GM12878 (cell line): ENCODE measurements at regions not wholly inside any gene's neighbourhood (a gene's known extent, or its start where the extent isn't known, plus 50 kb on each side); places are given as distances from the start of the nearest gene placed in this dataset.

ENCODE experiments used
- ATAC-seq: fragments of 200-7000 bp; cut with Tn5 transposase; 3 replicates; pipeline ENCODE4 v1.9.1; 2020; ENCODE audit warnings: mild to moderate bottlenecking, moderate library complexity
- BruUV-seq: library from RNA; stranded (reverse); fragments of 400-500 nt; replicated peaks from 2 replicates; lab custom pipeline; 2021; lab: Mats Ljungman, UMichigan
- CTCF ChIA-PET: fragments of 300-600 bp; sonication (Branson Sonifier 250); formaldehyde crosslinking; extraction: SDS; loops from one replicate; lab custom pipeline; 2021; ENCODE audit warnings: inconsistent platforms; lab: Yijun Ruan, JAX
- POLR2A ChIA-PET: fragments of 350-600 bp; formaldehyde crosslinking; extraction: SDS; loops from one replicate; lab custom pipeline; 2021; ENCODE audit warnings: inconsistent platforms; lab: Charles Lee
- RAD21 ChIA-PET: fragments of 300-600 bp; sonication (Branson Sonifier 250); formaldehyde crosslinking; loops from one replicate; lab custom pipeline; 2023; ENCODE audit warnings: antibody characterized with exemption; ENCODE audit not compliant: unreplicated experiment; lab: Charles Lee
- SMC1A ChIA-PET: fragments of 300-600 bp; sonication (Branson Sonifier 250); formaldehyde crosslinking; loops from one replicate; lab custom pipeline; 2023; ENCODE audit not compliant: unreplicated experiment, uncharacterized antibody; lab: Charles Lee
- DNase-seq: peaks from one replicate; pipeline ENCODE4 v3.0.0-alpha.2; 2011; ENCODE audit warnings: low read depth, low spot score
- FAIRE-seq: peaks from 3 replicates; lab custom pipeline; 2011; peaks lifted over from hg19 to GRCh38; lab: Jason Lieb, UNC
- H2AFZ ChIP-seq: 2 replicates; pipeline ENCODE4 v1.6.0; 2011; ENCODE audit warnings: low read depth, low read length, control low read depth; ENCODE audit not compliant: control insufficient read depth
- H3K27ac ChIP-seq: 2 replicates; pipeline ENCODE4 v1.5.1; 2011; ENCODE audit warnings: control low read depth; ENCODE audit not compliant: control insufficient read depth, insufficient read depth
- H3K27me3 ChIP-seq, 2 experiments: replicated peaks in 1 of 2; 2 replicates each; pipeline versions ENCODE4 v1.6.0 to v1.6.1; 2011; ENCODE audit warnings: low read length in 1 of 2; ENCODE audit not compliant: control insufficient read depth in 2 of 2, insufficient read depth in 2 of 2
- H3K36me3 ChIP-seq, 2 experiments: 2 replicates each; pipeline ENCODE4 v1.5.1; 2011; ENCODE audit warnings: low read length in 1 of 2; ENCODE audit not compliant: control insufficient read depth in 2 of 2, insufficient read depth in 2 of 2
- H3K4me1 ChIP-seq: 2 replicates; pipeline ENCODE4 v1.6.1; 2011; ENCODE audit warnings: mild to moderate bottlenecking, low read length, moderate library complexity, mixed read lengths; ENCODE audit not compliant: control insufficient read depth, insufficient read depth
- H3K4me2 ChIP-seq: 2 replicates; pipeline ENCODE4 v1.6.0; 2011; ENCODE audit warnings: control low read depth; ENCODE audit not compliant: control insufficient read depth, insufficient read depth
- H3K4me3 ChIP-seq: fragments of 200-600 bp; sonication (generic); 2 replicates; pipeline ENCODE4 v1.5.1; 2016
- H3K79me2 ChIP-seq: 2 replicates; pipeline ENCODE4 v1.6.0; 2011; ENCODE audit warnings: low read length; ENCODE audit not compliant: control insufficient read depth, insufficient read depth
- H3K9ac ChIP-seq: 2 replicates; pipeline ENCODE4 v1.8.0; 2011; ENCODE audit warnings: low read length, control low read depth, mixed read lengths; ENCODE audit not compliant: control insufficient read depth, insufficient read depth
- H3K9me3 ChIP-seq: replicated peaks from 3 replicates; pipeline ENCODE4 v1.5.1; 2011; ENCODE audit warnings: mild to moderate bottlenecking, low read length; ENCODE audit not compliant: control insufficient read depth, insufficient read depth
- H4K20me1 ChIP-seq: 2 replicates; pipeline ENCODE4 v1.6.0; 2011; ENCODE audit not compliant: control insufficient read depth, insufficient read depth
- BCL11A ChIP-seq: IDR thresholded peaks from 2 replicates; pipeline ENCODE4 v1.6.1; 2011; ENCODE audit warnings: low read depth, low read length
- CBX3 ChIP-seq: fragments of 200-600 bp; sonication (generic); IDR thresholded peaks from 2 replicates; pipeline ENCODE4 v1.6.1; 2016; ENCODE audit warnings: low read depth, borderline replicate concordance
- NFXL1 ChIP-seq: fragments of 450-650 bp; IDR thresholded peaks from 2 replicates; pipeline ENCODE4 v1.6.1; 2017; ENCODE audit warnings: antibody characterized with exemption, mild to moderate bottlenecking, borderline replicate concordance
- SPI1 ChIP-seq: IDR thresholded peaks from 2 replicates; pipeline ENCODE4 v1.6.1; 2011; ENCODE audit warnings: low read depth, mild to moderate bottlenecking, low read length, moderate library complexity, borderline replicate concordance; ENCODE audit not compliant: insufficient read depth
- ZNF274 ChIP-seq: IDR thresholded peaks from one replicate; pipeline ENCODE4 v1.8.0; 2011; ENCODE audit not compliant: insufficient read length, insufficient read depth
- in situ Hi-C: fragments of 300-500 bp; cut with MboI; formaldehyde crosslinking; loops from 9 replicates; pipeline ENCODE4 v1.14.3; 2018; ENCODE audit warnings: mixed read lengths
- intact Hi-C: fragments of 100-400 bp; cut with micrococcal nuclease; formaldehyde crosslinking; loops from one replicate; pipeline ENCODE4 v1.14.2; 2022; ENCODE audit not compliant: unreplicated experiment
- TF ChIP-seq, protein P1 (sequence below): fragments of 450-650 bp; IDR thresholded peaks from 2 replicates; pipeline ENCODE4 v1.6.1; 2017; ENCODE audit warnings: borderline replicate concordance
- TF ChIP-seq, protein P2 (sequence below): IDR thresholded peaks from 2 replicates; pipeline ENCODE4 v1.6.1; 2012; ENCODE audit warnings: low read depth, low read length, improper control_type of control experiment
- TF ChIP-seq, protein P3 (sequence below): fragments of 450-650 bp; conservative IDR thresholded peaks from 2 replicates; pipeline ENCODE4 v1.6.1; 2017; ENCODE audit warnings: mild to moderate bottlenecking, moderate library complexity
- TF ChIP-seq, protein P4 (sequence below): fragments of 450-650 bp; IDR thresholded peaks from 2 replicates; pipeline ENCODE4 v1.6.1; 2017; ENCODE audit warnings: mild to moderate bottlenecking, moderate library complexity

DNA sequence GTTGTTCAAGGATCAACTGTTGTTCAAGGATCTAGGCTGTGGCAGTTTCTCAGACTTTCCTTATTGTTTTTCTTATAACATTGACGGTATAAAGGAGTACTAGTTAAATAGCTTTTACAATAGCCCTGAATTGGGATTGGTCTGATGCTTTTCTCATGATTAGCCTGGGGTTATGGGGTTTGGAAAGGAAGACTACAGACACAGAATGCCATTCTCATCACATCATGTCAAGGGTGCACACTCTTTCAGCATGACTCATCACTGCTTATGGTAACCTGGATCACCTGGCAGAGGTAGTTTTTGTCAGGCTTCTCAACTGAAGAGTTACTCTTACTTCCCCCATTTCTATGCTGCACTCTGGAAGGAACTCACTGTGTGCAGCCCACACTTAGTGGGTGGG, 194.2 kb upstream of the NPSR1 start (continued):
- TF ChIP-seq, protein P1, sequence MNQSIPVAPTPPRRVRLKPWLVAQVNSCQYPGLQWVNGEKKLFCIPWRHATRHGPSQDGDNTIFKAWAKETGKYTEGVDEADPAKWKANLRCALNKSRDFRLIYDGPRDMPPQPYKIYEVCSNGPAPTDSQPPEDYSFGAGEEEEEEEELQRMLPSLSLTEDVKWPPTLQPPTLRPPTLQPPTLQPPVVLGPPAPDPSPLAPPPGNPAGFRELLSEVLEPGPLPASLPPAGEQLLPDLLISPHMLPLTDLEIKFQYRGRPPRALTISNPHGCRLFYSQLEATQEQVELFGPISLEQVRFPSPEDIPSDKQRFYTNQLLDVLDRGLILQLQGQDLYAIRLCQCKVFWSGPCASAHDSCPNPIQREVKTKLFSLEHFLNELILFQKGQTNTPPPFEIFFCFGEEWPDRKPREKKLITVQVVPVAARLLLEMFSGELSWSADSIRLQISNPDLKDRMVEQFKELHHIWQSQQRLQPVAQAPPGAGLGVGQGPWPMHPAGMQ: no peak
- TF ChIP-seq CBX3: no peak
- TF ChIP-seq ZNF274: no peak
- TF ChIP-seq SPI1: no peak

DNA sequence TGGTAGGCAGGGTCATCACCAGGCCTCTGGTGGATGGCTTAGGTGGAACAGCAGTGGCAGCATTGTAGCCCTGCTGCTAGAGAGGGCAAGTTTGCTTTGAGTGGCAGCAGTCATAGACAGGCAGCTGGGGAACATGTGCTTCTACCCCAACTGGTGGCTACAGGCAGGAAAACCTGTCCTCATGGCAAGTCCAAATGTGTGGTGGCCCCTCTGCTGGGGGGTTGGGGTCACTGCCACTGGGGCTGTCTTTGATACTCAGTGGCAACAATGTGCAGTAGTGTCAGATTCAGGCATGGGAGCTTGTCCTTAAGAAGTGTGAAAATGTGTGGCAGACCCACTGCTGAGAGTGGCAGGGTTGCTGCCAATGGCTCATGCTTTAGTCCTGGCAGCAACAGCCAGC, 186.2 kb upstream of the NPSR1 start:
- intact Hi-C loops (no loop called here), in situ Hi-C loops (no loop called here)
- H3K27me3 ChIP-seq: no peaks in the 10 kb centered on the region
- H3K4me2 ChIP-seq: no peak overlapping the region
- H3K27ac ChIP-seq: no peak overlapping the region
- no peak overlapping the region for H2AFZ ChIP-seq
- RAD21 ChIA-PET: no interaction called here
- CTCF ChIA-PET: no interaction called here
- H3K4me3 ChIP-seq: no peak overlapping the region
- no peaks in the 10 kb centered on the region for H3K36me3 ChIP-seq
- DNase-seq (no peak), FAIRE-seq (no peak), ATAC-seq (no peak)
- BruUV-seq: no TSS peak
- no peaks in the 10 kb centered on the region for H3K79me2 ChIP-seq
- POLR2A ChIA-PET: no interaction called here
- SMC1A ChIA-PET: no interaction called here
- no peak overlapping the region for H3K9ac ChIP-seq
- no peaks in the 10 kb centered on the region for H3K4me1 ChIP-seq
- H4K20me1 ChIP-seq: no peaks in the 10 kb centered on the region
- no peaks in the 10 kb centered on the region; the same call in 2 of the 3 replicates for H3K9me3 ChIP-seq
- TF ChIP-seq, protein P2, sequence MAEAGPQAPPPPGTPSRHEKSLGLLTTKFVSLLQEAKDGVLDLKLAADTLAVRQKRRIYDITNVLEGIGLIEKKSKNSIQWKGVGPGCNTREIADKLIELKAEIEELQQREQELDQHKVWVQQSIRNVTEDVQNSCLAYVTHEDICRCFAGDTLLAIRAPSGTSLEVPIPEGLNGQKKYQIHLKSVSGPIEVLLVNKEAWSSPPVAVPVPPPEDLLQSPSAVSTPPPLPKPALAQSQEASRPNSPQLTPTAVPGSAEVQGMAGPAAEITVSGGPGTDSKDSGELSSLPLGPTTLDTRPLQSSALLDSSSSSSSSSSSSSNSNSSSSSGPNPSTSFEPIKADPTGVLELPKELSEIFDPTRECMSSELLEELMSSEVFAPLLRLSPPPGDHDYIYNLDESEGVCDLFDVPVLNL: no peak
- TF ChIP-seq, protein P3, sequence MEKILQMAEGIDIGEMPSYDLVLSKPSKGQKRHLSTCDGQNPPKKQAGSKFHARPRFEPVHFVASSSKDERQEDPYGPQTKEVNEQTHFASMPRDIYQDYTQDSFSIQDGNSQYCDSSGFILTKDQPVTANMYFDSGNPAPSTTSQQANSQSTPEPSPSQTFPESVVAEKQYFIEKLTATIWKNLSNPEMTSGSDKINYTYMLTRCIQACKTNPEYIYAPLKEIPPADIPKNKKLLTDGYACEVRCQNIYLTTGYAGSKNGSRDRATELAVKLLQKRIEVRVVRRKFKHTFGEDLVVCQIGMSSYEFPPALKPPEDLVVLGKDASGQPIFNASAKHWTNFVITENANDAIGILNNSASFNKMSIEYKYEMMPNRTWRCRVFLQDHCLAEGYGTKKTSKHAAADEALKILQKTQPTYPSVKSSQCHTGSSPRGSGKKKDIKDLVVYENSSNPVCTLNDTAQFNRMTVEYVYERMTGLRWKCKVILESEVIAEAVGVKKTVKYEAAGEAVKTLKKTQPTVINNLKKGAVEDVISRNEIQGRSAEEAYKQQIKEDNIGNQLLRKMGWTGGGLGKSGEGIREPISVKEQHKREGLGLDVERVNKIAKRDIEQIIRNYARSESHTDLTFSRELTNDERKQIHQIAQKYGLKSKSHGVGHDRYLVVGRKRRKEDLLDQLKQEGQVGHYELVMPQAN: no peak
- no peak for TF ChIP-seq NFXL1
- no peak for TF ChIP-seq BCL11A
- no peak for TF ChIP-seq ZNF274
- TF ChIP-seq, protein P4, sequence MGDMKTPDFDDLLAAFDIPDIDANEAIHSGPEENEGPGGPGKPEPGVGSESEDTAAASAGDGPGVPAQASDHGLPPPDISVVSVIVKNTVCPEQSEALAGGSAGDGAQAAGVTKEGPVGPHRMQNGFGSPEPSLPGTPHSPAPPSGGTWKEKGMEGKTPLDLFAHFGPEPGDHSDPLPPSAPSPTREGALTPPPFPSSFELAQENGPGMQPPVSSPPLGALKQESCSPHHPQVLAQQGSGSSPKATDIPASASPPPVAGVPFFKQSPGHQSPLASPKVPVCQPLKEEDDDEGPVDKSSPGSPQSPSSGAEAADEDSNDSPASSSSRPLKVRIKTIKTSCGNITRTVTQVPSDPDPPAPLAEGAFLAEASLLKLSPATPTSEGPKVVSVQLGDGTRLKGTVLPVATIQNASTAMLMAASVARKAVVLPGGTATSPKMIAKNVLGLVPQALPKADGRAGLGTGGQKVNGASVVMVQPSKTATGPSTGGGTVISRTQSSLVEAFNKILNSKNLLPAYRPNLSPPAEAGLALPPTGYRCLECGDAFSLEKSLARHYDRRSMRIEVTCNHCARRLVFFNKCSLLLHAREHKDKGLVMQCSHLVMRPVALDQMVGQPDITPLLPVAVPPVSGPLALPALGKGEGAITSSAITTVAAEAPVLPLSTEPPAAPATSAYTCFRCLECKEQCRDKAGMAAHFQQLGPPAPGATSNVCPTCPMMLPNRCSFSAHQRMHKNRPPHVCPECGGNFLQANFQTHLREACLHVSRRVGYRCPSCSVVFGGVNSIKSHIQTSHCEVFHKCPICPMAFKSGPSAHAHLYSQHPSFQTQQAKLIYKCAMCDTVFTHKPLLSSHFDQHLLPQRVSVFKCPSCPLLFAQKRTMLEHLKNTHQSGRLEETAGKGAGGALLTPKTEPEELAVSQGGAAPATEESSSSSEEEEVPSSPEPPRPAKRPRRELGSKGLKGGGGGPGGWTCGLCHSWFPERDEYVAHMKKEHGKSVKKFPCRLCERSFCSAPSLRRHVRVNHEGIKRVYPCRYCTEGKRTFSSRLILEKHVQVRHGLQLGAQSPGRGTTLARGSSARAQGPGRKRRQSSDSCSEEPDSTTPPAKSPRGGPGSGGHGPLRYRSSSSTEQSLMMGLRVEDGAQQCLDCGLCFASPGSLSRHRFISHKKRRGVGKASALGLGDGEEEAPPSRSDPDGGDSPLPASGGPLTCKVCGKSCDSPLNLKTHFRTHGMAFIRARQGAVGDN: no peak
